GM19328 (cell line): ENCODE measurements at regions not wholly inside any gene's neighbourhood (a gene's known extent, or its start where the extent isn't known, plus 50 kb on each side); places are given as distances from the start of the nearest gene placed in this dataset.
A peak's percentile ranks its signal among the peaks of the same experiment; 100 is the strongest.
"Not testable (repeated sequence)": the region's sequence is repeated elsewhere in the genome, so short reads cannot be mapped to it uniquely, and the experiment has no call there.

ENCODE experiments used
- ATAC-seq: cut with Tn5 transposase; IDR thresholded peaks from one replicate; pipeline ENCODE4 v1.9.1; 2021; ENCODE audit warnings: mild to moderate bottlenecking, moderate library complexity; ENCODE audit not compliant: unreplicated experiment

- ATAC-seq, result no peak
Measured at GRCh38 chr10:84008878-84009277, 130.4 kb upstream of the GHITM start.

- ATAC-seq, result no peak
Measured at GRCh38 chr10:84012431-84012830, 126.9 kb upstream of the GHITM start.

GRCh38 chr10:84012831-84013458, 126.4 kb upstream of the GHITM start:
- peak; percentile 99 for ATAC-seq

- ATAC-seq, result no peak
Measured at GRCh38 chr10:84015877-84016595, 123.3 kb upstream of the GHITM start.

GRCh38 chr10:84018826-84019225, 120.5 kb upstream of the GHITM start:
- no peak for ATAC-seq

- ATAC-seq, result not testable (repeated sequence)
Measured at GRCh38 chr10:84019854-84020458, 119.4 kb upstream of the GHITM start.

- ATAC-seq, result no peak
Measured at GRCh38 chr10:84026821-84027257, 112.5 kb upstream of the GHITM start.

GRCh38 chr10:84029840-84030239, 109.5 kb upstream of the GHITM start:
- ATAC-seq, result no peak

GRCh38 chr10:84038035-84038434, 101.3 kb upstream of the GHITM start:
- ATAC-seq, result no peak

GRCh38 chr10:84039957-84040356, 99.4 kb upstream of the GHITM start:
- no peak for ATAC-seq

GRCh38 chr10:84047258-84048010, 91.9 kb upstream of the GHITM start:
- ATAC-seq, result no peak

GRCh38 chr10:84049645-84050011, 89.7 kb upstream of the GHITM start:
- no peak for ATAC-seq

- ATAC-seq, result no peak
Measured at GRCh38 chr10:84053626-84054025, 85.7 kb upstream of the GHITM start.

- no peak for ATAC-seq
Measured at GRCh38 chr10:84054743-84055142, 84.6 kb upstream of the GHITM start.

- ATAC-seq, result no peak
Measured at GRCh38 chr10:84059526-84059925, 79.8 kb upstream of the GHITM start.

GRCh38 chr10:84063440-84063839, 75.9 kb upstream of the GHITM start:
- no peak for ATAC-seq

- ATAC-seq, result no peak
Measured at GRCh38 chr10:84065804-84066601, 73.3 kb upstream of the GHITM start.

- no peak for ATAC-seq
Measured at GRCh38 chr10:84074521-84074920, 64.8 kb upstream of the GHITM start.

- ATAC-seq, result no peak
Measured at GRCh38 chr10:84075226-84076046, 63.9 kb upstream of the GHITM start.

GRCh38 chr10:84076047-84076388, 63.3 kb upstream of the GHITM start:
- no peak for ATAC-seq
